ENCODE measurements at regions not wholly inside any gene's neighbourhood (a gene's known extent, or its start where the extent isn't known, plus 50 kb on each side); places are given as distances from the start of the nearest gene placed in this dataset.

DNA sequence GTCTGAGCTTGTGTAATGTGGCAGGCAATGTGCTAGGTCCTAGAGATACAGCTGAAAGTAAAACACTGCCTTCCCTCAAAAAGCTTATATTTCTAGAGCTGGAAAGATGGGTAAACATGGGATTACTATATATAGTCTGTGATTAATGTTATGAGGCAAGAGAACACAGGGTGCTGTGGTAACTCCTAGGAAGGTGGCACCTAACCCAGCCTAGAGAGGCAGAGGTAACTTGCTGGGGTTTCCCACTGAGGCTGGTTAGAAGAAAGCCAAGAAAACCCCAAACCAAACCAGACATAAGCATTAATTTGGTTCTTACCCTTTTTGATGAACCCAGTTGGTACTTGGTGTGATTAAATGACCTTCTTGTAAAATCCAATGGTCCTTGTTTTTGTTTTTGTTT, 315.0 kb downstream of the PPP1R2C start:
- H3K36me3 ChIP-seq = no peaks in the 10 kb centered on the region
- no peaks in the 10 kb centered on the region for H3K27me3 ChIP-seq (ENCODE audit: insufficient read depth, low read depth, severe bottlenecking)
- H3K4me3 ChIP-seq (ENCODE audit: low read depth, low read length) = no peak overlapping the region
- no peak overlapping the region for H3K27ac ChIP-seq
- no peak for DNase-seq
- TF ChIP-seq, protein P1, sequence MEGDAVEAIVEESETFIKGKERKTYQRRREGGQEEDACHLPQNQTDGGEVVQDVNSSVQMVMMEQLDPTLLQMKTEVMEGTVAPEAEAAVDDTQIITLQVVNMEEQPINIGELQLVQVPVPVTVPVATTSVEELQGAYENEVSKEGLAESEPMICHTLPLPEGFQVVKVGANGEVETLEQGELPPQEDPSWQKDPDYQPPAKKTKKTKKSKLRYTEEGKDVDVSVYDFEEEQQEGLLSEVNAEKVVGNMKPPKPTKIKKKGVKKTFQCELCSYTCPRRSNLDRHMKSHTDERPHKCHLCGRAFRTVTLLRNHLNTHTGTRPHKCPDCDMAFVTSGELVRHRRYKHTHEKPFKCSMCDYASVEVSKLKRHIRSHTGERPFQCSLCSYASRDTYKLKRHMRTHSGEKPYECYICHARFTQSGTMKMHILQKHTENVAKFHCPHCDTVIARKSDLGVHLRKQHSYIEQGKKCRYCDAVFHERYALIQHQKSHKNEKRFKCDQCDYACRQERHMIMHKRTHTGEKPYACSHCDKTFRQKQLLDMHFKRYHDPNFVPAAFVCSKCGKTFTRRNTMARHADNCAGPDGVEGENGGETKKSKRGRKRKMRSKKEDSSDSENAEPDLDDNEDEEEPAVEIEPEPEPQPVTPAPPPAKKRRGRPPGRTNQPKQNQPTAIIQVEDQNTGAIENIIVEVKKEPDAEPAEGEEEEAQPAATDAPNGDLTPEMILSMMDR (IDR thresholded peaks at IDR 0.05; ENCODE audit: low read depth, low read length) = no peak
- H3K9me3 ChIP-seq (ENCODE audit: severe bottlenecking) = no peaks in the 10 kb centered on the region

DNA sequence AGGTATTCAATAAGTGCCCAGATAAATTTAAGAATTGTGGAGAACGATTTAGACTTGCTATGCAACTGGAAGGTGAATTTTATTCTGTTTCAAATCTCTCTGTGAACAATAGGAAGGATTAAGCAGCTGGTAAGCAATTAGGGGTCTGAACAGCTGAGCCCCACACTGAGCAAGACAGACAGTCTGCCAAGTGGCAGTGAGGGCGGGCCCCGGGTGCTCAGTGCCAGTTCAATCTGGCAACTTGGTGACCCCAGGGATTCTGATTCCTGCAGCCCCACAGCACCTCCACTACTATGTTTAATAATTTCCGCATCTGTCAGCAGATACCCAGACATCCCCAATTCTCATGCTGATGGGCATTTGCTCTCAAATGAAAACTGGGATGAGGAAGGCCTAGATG, 317.3 kb downstream of the PPP1R2C start:
- Histone ChIP-seq H3K27ac (no peak overlapping the region), H3K9me3 (ENCODE audit: severe bottlenecking) (no peaks in the 10 kb centered on the region), H3K36me3 (no peaks in the 10 kb centered on the region), H3K4me3 (ENCODE audit: low read depth, low read length) (no peak overlapping the region), H3K27me3 (ENCODE audit: insufficient read depth, low read depth, severe bottlenecking) (no peaks in the 10 kb centered on the region)
- peak; percentile 8 for DNase-seq
- TF ChIP-seq, protein P1 (IDR thresholded peaks at IDR 0.05; ENCODE audit: low read depth, low read length) = no peak

DNA sequence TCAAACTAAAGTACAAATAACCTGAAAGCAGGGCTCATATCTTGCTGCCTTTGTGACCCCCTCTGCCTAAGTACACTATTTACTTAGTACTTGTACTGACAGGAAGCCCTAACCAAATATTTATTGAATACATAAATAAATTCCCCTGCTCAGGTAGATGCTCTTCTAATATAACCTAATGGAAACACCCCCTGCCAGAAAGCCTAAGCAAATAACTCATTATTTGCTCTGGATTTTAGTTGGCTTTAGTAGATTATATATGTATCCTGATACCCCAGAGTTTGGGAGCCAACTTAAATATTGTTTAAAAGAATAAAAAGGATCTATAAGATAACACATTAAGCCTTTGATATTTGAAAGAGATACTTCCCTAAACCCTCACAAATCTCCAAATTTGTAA, 318.2 kb downstream of the PPP1R2C start:
- H3K27ac ChIP-seq = no peak overlapping the region
- H3K4me3 ChIP-seq (ENCODE audit: low read depth, low read length) = no peak overlapping the region
- no peaks in the 10 kb centered on the region for H3K36me3 ChIP-seq
- no peaks in the 10 kb centered on the region for H3K9me3 ChIP-seq (ENCODE audit: severe bottlenecking)
- DNase-seq = no peak
- TF ChIP-seq, protein P1 (IDR thresholded peaks at IDR 0.05; ENCODE audit: low read depth, low read length) = no peak
- no peaks in the 10 kb centered on the region for H3K27me3 ChIP-seq (ENCODE audit: insufficient read depth, low read depth, severe bottlenecking)

DNA sequence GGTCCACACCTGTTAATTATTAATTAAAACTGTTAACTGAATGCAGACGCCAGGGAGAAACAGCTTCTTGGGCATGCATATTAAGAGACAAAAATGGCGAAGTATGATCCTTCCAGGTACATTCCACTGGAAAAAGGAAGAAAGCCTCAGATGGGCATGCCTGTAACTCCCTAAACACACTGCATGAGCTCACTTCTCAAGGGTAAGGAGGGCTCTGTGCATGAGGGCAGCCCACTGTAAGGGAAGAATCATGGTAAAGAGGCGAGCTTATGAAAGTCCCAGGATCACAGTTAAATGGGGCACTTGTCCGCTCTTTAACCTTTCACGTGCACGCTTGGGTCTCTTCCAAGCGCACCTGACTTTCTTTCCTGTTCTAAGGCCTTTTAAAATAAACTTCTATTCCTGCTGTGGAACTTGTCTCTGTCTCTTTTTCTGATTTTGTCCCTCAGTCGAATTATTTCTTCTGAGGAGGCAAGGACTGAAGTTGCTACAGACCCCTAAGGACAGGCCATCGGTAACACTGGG, 321.7 kb downstream of the PPP1R2C start:
- Histone ChIP-seq H3K36me3 (no peaks in the 10 kb centered on the region), H3K27ac (no peak overlapping the region), H3K9me3 (ENCODE audit: severe bottlenecking) (no peaks in the 10 kb centered on the region), H3K27me3 (ENCODE audit: insufficient read depth, low read depth, severe bottlenecking) (peaks cover 3% of the 10 kb centered on the region), H3K4me3 (ENCODE audit: low read depth, low read length) (no peak overlapping the region)
- DNase-seq = no peak
- TF ChIP-seq, protein P1 (IDR thresholded peaks at IDR 0.05; ENCODE audit: low read depth, low read length) = no peak

DNA sequence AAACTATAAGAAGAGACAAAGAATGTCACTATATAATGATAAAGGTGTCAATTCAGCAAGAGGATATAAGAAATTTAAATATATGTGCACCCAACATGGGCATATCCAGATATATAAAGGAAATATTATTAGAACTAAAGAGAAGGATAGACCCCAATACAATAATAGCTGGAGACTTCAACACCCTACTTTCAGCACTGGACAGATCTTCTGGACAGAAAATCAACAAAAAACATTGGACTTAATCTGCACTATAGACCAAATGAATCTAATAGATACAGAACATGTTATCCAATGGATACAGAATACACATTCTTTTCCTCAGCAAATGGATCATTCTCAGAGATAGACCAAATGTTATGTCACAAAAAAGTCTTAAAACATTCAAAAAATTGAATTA, 327.7 kb downstream of the PPP1R2C start:
- Histone ChIP-seq H3K9me3 (ENCODE audit: severe bottlenecking) (no peaks in the 10 kb centered on the region), H3K36me3 (no peaks in the 10 kb centered on the region), H3K27ac (no peak overlapping the region), H3K4me3 (ENCODE audit: low read depth, low read length) (no peak overlapping the region), H3K27me3 (ENCODE audit: insufficient read depth, low read depth, severe bottlenecking) (peaks cover 3% of the 10 kb centered on the region)
- TF ChIP-seq, protein P1 (IDR thresholded peaks at IDR 0.05; ENCODE audit: low read depth, low read length) = no peak
- DNase-seq = no peak

DNA sequence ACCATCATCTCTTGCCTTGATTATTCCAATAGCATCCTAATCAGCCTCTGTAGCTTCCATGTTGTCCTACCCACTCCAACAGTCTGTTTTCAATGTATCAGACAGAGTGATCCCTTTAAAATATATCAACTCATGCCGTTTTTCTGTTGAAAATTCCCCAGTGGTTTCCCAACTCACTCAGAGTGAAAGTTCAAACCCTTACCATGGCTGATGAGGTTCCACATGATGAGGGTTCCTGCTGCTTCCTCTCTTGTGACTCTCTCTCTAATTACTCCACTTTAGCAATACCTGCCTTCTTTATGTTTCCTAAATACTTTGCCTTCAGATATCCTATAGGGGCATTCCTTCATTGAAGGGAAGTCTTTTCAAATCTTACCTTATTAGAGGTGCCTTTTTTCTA, 334.7 kb downstream of the PPP1R2C start:
- Histone ChIP-seq H3K27ac (no peak overlapping the region), H3K27me3 (ENCODE audit: insufficient read depth, low read depth, severe bottlenecking) (no peaks in the 10 kb centered on the region), H3K36me3 (no peaks in the 10 kb centered on the region), H3K4me3 (ENCODE audit: low read depth, low read length) (no peak overlapping the region), H3K9me3 (ENCODE audit: severe bottlenecking) (no peaks in the 10 kb centered on the region)
- TF ChIP-seq, protein P1 (IDR thresholded peaks at IDR 0.05; ENCODE audit: low read depth, low read length) = no peak
- no peak for DNase-seq
